Aorta (tissue), 5 donors: ENCODE measurements at regions not wholly inside any gene's neighbourhood (a gene's known extent, or its start where the extent isn't known, plus 50 kb on each side); places are given as distances from the start of the nearest gene placed in this dataset.

Experiments
- ATAC-seq: fragments of 200-7000 bp; cut with Tn5 transposase; one replicate; pipeline ENCODE4 v1.9.1; 2022; ENCODE audit warnings: moderate library complexity; ENCODE audit not compliant: low FRiP score
- DNase-seq, 2 donors: peaks; one replicate each; pipeline ENCODE4 v3.0.0-alpha.2; 2020
- H3K27ac ChIP-seq, 2 donors: one replicate each; pipeline ENCODE4 v1.5.1; 2013; ENCODE audit warnings: low read length in 2 of 2, mild to moderate bottlenecking in 2 of 2, moderate library complexity in 2 of 2, control low read depth in 1 of 2, inconsistent platforms in 1 of 2, low read depth in 1 of 2
- H3K27me3 ChIP-seq, 2 donors: one replicate each; pipeline ENCODE4 v1.6.1; 2013; ENCODE audit warnings: control low read depth in 1 of 2, low read length in 1 of 2, mild to moderate bottlenecking in 1 of 2, moderate library complexity in 1 of 2; ENCODE audit not compliant: insufficient read depth in 2 of 2, control insufficient read depth in 1 of 2
- H3K36me3 ChIP-seq, 2 donors: one replicate each; pipeline ENCODE4 v1.6.1; 2013; ENCODE audit warnings: control low read depth in 1 of 2, low read length in 1 of 2, mild to moderate bottlenecking in 1 of 2; ENCODE audit not compliant: insufficient read depth in 2 of 2, control insufficient read depth in 1 of 2
- H3K4me1 ChIP-seq, 2 donors: one replicate each; pipeline ENCODE4 v1.6.1; 2013; ENCODE audit warnings: low read length in 2 of 2, control low read depth in 1 of 2, mild to moderate bottlenecking in 1 of 2, moderate library complexity in 1 of 2; ENCODE audit not compliant: insufficient read depth in 2 of 2, control insufficient read depth in 1 of 2
- H3K4me3 ChIP-seq, 2 donors: one replicate each; pipeline ENCODE4 v1.5.1; 2013; ENCODE audit warnings: low read length in 2 of 2, control low read depth in 1 of 2, mild to moderate bottlenecking in 1 of 2
- H3K9me3 ChIP-seq: one replicate; pipeline ENCODE4 v1.6.1; 2013; ENCODE audit warnings: mild to moderate bottlenecking, low read length; ENCODE audit not compliant: control insufficient read depth
- WGBS, 2 donors: extraction: QIAGEN DNeasy Blood & Tissue Kit; methylation state at CpG; one replicate each; pipeline ENCODE4 v1.1.7; 2013; 5-methylcytosine and 5-hydroxymethylcytosine counted together
- intact Hi-C, 2 donors: fragments of 100-400 bp; cut with DNase I; formaldehyde crosslinking; loops; one replicate each; pipeline versions ENCODE4 v1.14.2 to v1.15.0; 2022
- donor health status: healthy with polysubstance abuse.
- donor health status: Bipolar disorder and iron deficiency.
- donor health status: DM: no; HTN: no; CAD: no.
- donor health status: DM: no; HTN: no; CAD: no.
- donor health status: DM: yes; HTN: yes; CAD: no.

DNA sequence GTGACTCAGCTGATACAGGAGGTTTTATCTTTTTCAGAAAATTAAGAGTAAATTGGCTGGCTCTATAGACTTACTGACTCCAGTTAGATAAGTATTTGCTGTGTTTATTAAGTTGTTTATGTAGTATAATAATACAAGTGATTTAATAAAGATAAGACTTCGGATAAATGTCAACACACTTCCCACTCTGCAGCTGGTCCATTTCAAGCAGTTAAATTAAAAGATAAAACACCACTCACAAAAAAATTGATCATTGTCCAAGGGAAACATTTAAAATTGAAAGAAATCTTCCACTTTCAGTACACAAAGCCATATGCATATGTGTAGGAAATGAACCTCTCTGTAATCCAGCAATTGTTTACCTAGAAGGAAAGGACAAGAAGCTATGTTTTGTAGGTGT, 106.1 kb upstream of the SP8 start:
- H3K27me3 ChIP-seq = no peaks in the 10 kb centered on the region
- DNase-seq (no peak), ATAC-seq (no peak)
- H3K9me3 ChIP-seq = peaks cover 1% of the 10 kb centered on the region
- H3K4me1 ChIP-seq = no peaks in the 10 kb centered on the region
- no peaks in the 10 kb centered on the region for H3K36me3 ChIP-seq
- no peak overlapping the region for H3K4me3 ChIP-seq
- WGBS, 2 donors = 10 to 19% methylated on average over 1 of the region's 1 CpG
- H3K27ac ChIP-seq = no peak overlapping the region
- intact Hi-C loops = no loop called here

DNA sequence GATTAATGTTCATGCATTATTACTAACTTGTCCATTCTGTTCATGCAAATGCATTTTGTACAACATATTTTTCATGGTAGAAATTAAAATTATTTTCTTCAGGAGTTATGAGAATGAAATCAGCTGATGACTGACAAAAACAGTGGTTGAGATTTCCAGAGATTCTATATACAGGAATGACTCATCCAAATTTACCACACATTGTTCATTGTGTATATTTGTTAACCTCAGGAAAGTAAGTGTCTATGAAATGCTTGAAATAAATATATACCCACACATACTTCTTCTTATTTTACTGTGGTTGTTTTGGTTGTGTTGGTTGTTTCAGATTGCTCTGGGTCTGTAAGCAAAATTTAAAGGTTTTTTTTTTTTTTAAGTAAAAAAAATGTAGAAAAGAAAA, 108.1 kb upstream of the SP8 start:
- Histone ChIP-seq H3K4me3 (no peak overlapping the region), H3K27me3 (no peaks in the 10 kb centered on the region), H3K36me3 (no peaks in the 10 kb centered on the region), H3K27ac (no peak overlapping the region), H3K9me3 (peaks cover 1% of the 10 kb centered on the region), H3K4me1 (no peaks in the 10 kb centered on the region)
- DNase-seq = no peak
- intact Hi-C loops = no loop called here
- ATAC-seq = no peak

DNA sequence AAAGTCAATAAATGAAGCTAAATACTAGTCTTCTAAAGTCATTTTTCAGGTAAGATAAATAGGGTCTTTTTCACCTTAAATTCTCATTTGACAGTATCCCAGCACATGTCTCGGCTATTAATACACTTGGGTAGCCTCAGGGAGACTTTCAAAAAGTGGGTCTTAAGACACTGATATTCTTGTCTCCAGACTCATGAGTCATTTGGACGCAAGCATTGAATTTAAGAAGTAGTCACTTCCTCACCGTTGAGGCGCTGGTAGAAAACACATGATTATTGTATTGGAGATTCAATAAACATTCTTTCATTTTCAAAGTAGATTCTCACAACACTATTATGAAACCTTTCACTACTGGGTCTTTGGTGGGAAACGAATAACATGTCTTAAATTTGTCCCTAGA, 108.9 kb upstream of the SP8 start:
- intact Hi-C loops = no loop called here
- DNase-seq = no peak
- Histone ChIP-seq H3K36me3 (no peaks in the 10 kb centered on the region), H3K4me3 (no peak overlapping the region), H3K27ac (no peak overlapping the region), H3K27me3 (no peaks in the 10 kb centered on the region), H3K9me3 (peaks cover 3% of the 10 kb centered on the region), H3K4me1 (no peaks in the 10 kb centered on the region)
- WGBS, 2 donors = 73 to 75% methylated on average over 5 of the region's 5 CpGs
- ATAC-seq = no peak

DNA sequence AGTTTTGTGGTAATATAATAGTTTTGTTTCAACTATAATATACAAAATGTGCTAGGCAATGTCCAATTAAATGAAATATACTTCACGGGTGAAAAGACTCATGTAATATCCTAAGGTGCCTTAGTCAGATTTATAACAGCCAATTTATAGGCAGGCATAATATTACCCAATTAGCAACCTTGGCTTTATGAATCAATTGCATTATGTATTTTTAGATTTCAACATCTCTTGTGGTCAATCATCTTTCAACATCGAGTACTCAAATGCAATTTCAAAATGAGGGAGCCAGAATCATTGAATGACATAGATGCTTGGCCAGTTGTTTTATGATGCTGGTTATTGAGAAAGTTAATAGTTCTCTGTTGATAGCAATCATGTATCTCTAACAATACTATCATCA, 110.3 kb upstream of the SP8 start:
- 88 to 89% methylated on average over 2 of the region's 2 CpGs for WGBS, 2 donors
- ATAC-seq = no peak
- no peak overlapping the region for H3K4me3 ChIP-seq
- no peak overlapping the region for H3K27ac ChIP-seq
- no peaks in the 10 kb centered on the region for H3K4me1 ChIP-seq
- DNase-seq = no peak
- H3K27me3 ChIP-seq = no peaks in the 10 kb centered on the region
- intact Hi-C loops = no loop called here
- H3K36me3 ChIP-seq = no peaks in the 10 kb centered on the region
- H3K9me3 ChIP-seq = peaks cover 7% of the 10 kb centered on the region

GRCh38 chr7:20906801-20907453, 120.2 kb upstream of the SP8 start:
- intact Hi-C loops = no loop called here
- Histone ChIP-seq H3K4me1 (no peaks in the 10 kb centered on the region), H3K27ac (no peak overlapping the region), H3K36me3 (no peaks in the 10 kb centered on the region), H3K9me3 (peaks cover 3% of the 10 kb centered on the region), H3K4me3 (no peak overlapping the region), H3K27me3 (no peaks in the 10 kb centered on the region)
- 5 to 7% methylated on average over 3 of the region's 3 CpGs for WGBS, 2 donors
- no peak for ATAC-seq
- no peak for DNase-seq

DNA sequence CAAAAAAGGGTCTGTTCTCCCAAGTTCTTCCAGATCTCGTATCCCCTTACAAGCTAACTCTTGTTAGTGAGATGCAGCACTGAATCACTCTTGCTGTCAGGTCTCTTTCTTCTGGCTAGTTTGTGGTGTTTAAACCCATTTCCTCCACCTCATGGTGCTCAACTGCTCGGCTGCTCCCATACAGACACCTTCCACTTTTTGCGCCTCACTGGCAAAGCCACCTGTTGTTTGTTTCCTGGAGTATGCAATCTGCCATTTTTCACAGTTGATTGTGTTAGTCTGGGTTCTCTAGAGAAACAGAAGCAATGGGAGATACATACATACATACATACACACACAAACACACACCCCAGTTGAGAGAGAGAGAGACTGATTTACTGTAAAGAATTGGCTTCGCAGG, 124.4 kb upstream of the SP8 start:
- no peaks in the 10 kb centered on the region for H3K36me3 ChIP-seq
- intact Hi-C loops = no loop called here
- H3K9me3 ChIP-seq = peaks cover 1% of the 10 kb centered on the region
- WGBS, 2 donors = 69 to 71% methylated on average over 4 of the region's 4 CpGs
- H3K4me3 ChIP-seq = no peak overlapping the region
- no peaks in the 10 kb centered on the region for H3K4me1 ChIP-seq
- H3K27ac ChIP-seq = no peak overlapping the region
- H3K27me3 ChIP-seq = no peaks in the 10 kb centered on the region
- DNase-seq (no peak), ATAC-seq (no peak)

DNA sequence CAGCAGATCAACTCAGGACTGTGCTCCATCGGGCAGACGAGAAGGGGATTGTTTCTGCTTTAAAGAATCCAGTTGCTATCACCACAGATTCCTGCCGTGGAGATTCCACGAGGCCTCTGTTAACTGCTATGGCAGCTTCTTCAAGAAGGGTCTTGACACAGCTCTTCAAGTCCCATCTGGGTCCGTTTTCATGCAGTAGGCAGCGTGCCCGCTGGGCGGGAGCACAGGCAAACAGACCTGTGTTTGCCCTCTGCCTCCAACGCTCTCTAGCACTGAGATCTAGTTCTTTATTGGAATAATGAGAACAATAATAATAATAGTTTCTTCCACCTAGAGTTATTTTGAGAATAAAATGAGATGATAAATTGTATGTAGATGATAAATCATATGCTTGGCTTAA, 127.2 kb upstream of the SP8 start:
- no peak for ATAC-seq

GRCh38 chr7:20916311-20916710, 129.6 kb upstream of the SP8 start:
- Histone ChIP-seq H3K4me1 (no peaks in the 10 kb centered on the region), H3K27ac (no peak overlapping the region), H3K4me3 (no peak overlapping the region), H3K9me3 (peaks cover 1% of the 10 kb centered on the region), H3K27me3 (no peaks in the 10 kb centered on the region), H3K36me3 (no peaks in the 10 kb centered on the region)
- intact Hi-C loops = no loop called here
- DNase-seq = no peak
- ATAC-seq = no peak
- 16 to 23% methylated on average over 1 of the region's 1 CpG for WGBS, 2 donors

More for the DNA sequence above, 127.2 kb upstream of the SP8 start:
- Histone ChIP-seq H3K36me3 (no peaks in the 10 kb centered on the region), H3K9me3 (peaks cover 1% of the 10 kb centered on the region), H3K4me3 (no peak overlapping the region), H3K27ac (no peak overlapping the region), H3K27me3 (no peaks in the 10 kb centered on the region), H3K4me1 (no peaks in the 10 kb centered on the region)
- 63 to 71% methylated on average over 9 of the region's 9 CpGs for WGBS, 2 donors
- no peak for DNase-seq
- intact Hi-C loops = no loop called here

DNA sequence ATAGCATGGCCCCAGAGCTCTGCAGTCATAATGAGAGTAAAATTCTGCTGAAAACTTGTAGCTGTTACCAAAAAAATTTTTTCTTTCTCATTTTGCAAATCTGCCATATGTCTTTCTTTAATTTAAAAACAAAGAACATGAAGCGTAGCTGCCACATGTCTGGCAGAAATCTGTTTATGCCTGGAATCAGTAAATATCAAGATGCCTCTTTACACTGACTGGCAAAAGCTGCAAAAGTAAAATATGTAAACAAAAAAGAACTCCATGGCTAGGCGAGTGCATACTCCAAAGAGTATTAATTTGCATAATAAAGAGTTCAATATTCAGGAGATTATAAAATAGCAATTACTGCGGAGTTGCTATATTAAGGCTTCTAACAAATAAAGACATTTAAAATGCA, 130.9 kb upstream of the SP8 start:
- H3K4me3 ChIP-seq = no peak overlapping the region
- WGBS, 2 donors = 62 to 78% methylated on average over 3 of the region's 3 CpGs
- intact Hi-C loops = no loop called here
- H3K27ac ChIP-seq = no peak overlapping the region
- H3K4me1 ChIP-seq = no peaks in the 10 kb centered on the region
- H3K36me3 ChIP-seq = no peaks in the 10 kb centered on the region
- no peak for ATAC-seq
- H3K27me3 ChIP-seq = no peaks in the 10 kb centered on the region
- no peak for DNase-seq
- no peaks in the 10 kb centered on the region for H3K9me3 ChIP-seq
